ENCODE measurements at regions not wholly inside any gene's neighbourhood (a gene's known extent, or its start where the extent isn't known, plus 50 kb on each side); places are given as distances from the start of the nearest gene placed in this dataset.
"Not testable (repeated sequence)": the region's sequence is repeated elsewhere in the genome, so short reads cannot be mapped to it uniquely, and the experiment has no call there.

DNA sequence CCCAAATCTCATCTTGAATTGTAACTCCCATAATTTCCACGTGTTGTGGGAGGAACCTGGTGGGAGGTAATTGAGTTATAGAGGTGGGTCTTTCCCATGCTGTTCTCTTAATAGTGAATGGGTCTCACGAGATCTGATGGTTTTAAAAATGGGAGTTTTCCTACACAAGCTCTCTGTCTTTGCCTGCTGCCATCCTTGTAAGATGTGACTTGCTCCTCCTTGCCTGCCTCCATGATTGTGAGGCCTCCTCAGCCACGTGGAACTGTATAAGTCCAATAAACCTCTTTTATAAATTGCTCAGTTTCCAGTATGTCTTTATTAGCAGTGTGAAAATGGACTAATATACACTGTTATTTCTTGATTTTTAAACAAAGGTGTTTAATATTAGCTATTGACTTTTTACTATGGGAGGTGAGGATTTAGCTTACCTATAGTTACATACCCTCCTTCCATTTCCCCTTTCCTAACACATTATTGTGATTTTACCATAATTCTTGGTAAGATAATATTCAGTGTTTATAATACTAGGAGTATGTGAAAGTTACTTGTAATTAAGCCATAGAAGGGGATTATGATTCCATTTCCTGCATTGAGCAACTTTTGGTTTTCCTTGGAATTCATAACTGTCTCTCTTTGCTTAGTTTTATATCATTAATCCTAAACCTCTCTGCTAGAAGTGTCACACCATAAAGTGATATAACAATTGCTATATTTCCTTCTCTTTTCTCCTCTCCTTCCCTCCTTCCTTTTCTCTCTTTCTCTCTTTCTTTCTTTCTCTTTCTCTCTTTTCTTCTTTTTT is 151.0 kb upstream of the KRAS start:
- Histone ChIP-seq H3K27me3 (no peaks in the 10 kb centered on the region), H3K4me1 (no peaks in the 10 kb centered on the region), H3K9me3 (no peaks in the 10 kb centered on the region), H3K36me3 (no peaks in the 10 kb centered on the region), H3K4me3 (no peak overlapping the region), H3K27ac (no peak overlapping the region)
- DNase-seq = no peak
- TF ChIP-seq POLR2A (IDR thresholded peaks at IDR 0.05) = no peak
- TF ChIP-seq, protein P1, sequence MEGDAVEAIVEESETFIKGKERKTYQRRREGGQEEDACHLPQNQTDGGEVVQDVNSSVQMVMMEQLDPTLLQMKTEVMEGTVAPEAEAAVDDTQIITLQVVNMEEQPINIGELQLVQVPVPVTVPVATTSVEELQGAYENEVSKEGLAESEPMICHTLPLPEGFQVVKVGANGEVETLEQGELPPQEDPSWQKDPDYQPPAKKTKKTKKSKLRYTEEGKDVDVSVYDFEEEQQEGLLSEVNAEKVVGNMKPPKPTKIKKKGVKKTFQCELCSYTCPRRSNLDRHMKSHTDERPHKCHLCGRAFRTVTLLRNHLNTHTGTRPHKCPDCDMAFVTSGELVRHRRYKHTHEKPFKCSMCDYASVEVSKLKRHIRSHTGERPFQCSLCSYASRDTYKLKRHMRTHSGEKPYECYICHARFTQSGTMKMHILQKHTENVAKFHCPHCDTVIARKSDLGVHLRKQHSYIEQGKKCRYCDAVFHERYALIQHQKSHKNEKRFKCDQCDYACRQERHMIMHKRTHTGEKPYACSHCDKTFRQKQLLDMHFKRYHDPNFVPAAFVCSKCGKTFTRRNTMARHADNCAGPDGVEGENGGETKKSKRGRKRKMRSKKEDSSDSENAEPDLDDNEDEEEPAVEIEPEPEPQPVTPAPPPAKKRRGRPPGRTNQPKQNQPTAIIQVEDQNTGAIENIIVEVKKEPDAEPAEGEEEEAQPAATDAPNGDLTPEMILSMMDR (IDR thresholded peaks at IDR 0.05) = no peak

DNA sequence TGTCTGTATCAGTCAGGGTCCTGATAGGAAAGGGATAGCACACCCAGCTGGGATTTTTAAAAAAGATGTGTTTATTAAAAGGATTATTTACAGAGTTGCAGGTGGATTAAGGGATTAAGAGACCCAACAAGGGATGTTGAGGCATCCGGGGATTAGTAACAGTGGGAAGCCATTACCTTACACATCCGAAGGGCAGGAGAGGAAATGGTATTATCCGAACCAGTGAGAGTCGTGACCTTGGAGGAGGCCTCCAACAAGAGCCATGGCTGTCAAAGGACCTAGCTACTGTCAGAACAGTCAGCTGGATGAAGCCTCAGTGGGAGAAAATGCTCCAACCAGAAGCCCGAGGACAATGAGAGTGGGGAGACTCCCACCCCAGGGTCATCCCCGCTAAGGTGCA is 146.3 kb upstream of the KRAS start:
- Histone ChIP-seq H3K4me3 (no peak overlapping the region), H3K4me1 (no peaks in the 10 kb centered on the region), H3K27ac (no peak overlapping the region), H3K27me3 (no peaks in the 10 kb centered on the region), H3K36me3 (no peaks in the 10 kb centered on the region), H3K9me3 (no peaks in the 10 kb centered on the region)
- TF ChIP-seq, protein P1 (IDR thresholded peaks at IDR 0.05) = no peak
- TF ChIP-seq POLR2A (IDR thresholded peaks at IDR 0.05) = no peak
- DNase-seq = no peak

DNA sequence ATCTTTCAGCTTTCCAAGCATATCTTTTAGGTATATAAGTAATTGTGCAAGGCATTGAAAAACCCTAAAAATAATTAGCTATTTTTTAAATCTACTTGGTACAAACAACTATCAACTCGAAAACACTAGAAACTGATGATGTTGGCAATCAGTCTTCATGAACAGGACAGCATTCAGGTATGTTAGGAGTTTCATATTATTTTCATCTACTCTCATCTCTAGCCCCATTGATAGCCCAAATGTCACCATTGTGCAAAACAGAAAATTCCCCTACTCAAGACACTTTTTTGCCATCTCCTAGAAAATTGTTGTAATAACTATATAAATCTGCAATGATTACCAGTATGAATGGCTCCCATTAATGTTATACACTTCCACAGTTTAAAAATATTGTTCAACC is 144.5 kb upstream of the KRAS start:
- Histone ChIP-seq H3K36me3 (no peaks in the 10 kb centered on the region), H3K4me1 (no peaks in the 10 kb centered on the region), H3K4me3 (no peak overlapping the region), H3K9me3 (no peaks in the 10 kb centered on the region), H3K27ac (no peak overlapping the region), H3K27me3 (no peaks in the 10 kb centered on the region)
- no peak for TF ChIP-seq POLR2A (IDR thresholded peaks at IDR 0.05)
- TF ChIP-seq, protein P1 (IDR thresholded peaks at IDR 0.05) = no peak
- no peak for DNase-seq

DNA sequence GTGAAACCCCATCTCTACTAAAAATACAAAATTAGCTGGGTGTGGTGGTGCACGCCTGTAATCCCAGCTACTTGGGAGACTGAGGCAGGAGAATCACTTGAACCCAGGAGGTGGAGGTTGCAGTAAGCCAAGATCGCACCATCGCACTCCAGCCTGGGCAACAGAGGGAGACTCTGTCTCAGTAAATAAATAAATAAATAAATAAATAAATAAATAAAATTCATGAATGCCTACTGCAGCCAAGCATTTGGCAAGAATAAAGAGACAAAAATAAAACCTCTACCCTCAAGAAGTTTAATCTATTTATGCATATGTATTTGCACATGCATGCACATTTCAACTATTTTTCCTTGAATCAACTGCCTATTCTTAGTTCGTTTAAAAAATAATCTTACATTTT is 144.0 kb upstream of the KRAS start:
- H3K36me3 ChIP-seq, H3K4me3 ChIP-seq, H3K27me3 ChIP-seq, H3K27ac ChIP-seq, H3K4me1 ChIP-seq, H3K9me3 ChIP-seq, DNase-seq: not testable (repeated sequence)

DNA sequence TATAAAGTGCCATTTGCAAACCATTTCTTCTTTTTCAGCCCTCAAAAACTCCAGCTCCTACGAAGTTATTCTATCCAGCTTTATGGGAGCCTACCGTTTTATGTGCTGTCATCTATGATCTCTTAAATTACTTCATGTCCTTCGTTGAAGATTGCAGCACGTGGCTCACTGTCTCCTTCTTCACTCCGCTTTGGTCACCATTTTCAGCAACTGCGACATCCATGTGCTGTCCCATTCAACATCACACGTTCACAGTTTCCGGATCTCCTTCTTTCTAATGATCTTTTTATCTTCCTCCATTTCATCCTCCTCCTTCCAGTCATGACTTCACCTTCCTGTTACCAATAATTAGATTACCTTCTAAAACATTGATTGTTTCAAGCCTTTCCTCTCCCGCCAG is 143.3 kb upstream of the KRAS start:
- H3K36me3 ChIP-seq = no peaks in the 10 kb centered on the region
- no peaks in the 10 kb centered on the region for H3K27me3 ChIP-seq
- H3K4me3 ChIP-seq = no peak overlapping the region
- TF ChIP-seq, protein P1 (IDR thresholded peaks at IDR 0.05) = no peak
- TF ChIP-seq POLR2A (IDR thresholded peaks at IDR 0.05) = no peak
- H3K4me1 ChIP-seq = no peaks in the 10 kb centered on the region
- no peaks in the 10 kb centered on the region for H3K9me3 ChIP-seq
- no peak for DNase-seq
- no peak overlapping the region for H3K27ac ChIP-seq

DNA sequence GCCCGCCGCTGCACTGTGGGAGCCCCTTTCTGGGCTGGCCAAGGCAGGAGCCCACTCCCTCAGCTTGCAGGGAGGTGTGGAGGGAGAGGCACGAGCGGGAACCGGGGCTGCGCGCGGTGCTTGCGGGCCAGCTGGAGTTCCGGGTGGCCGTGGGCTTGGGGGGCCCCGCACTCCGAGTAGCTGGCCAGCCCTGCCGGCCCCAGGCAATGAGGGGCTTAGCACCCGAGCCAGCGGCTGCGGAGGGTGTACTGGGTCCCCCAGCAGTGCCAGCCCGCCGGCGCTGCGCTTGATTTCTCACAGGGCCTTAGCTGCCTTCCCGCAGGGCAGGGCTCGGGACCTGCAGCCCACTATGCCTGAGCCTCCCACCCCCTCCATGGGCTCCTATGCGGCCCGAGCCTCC is 140.6 kb upstream of the KRAS start:
- DNase-seq, H3K27ac ChIP-seq, H3K4me3 ChIP-seq, H3K9me3 ChIP-seq, H3K27me3 ChIP-seq, H3K36me3 ChIP-seq: not testable (repeated sequence)
- peaks cover 0 to 11% (median 0%) of the 10 kb centered on the region in 4 donors for H3K4me1 ChIP-seq

DNA sequence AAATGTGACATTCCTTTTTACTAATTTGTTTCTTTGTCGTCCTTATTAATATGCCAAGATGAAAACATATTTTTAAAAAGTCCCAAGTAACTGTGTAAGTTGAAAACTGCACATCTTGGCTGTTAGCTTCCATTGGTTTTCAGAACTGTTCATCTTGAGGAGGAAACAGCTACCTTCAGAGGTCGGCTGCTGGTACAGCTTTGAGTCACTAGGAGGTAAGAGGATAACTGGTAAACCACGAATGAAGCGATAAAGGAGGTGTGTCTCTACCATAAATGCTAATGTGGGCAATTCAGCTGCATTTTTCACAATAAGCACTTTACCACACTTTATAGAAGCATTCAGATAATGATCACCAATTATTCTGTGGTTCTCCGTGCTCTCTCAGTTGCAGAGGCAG is 137.5 kb upstream of the KRAS start:
- TF ChIP-seq, protein P1 (IDR thresholded peaks at IDR 0.05) = peak in 3 of 6 experiments; percentile 34 to 46 (median 43)
- no peak for TF ChIP-seq POLR2A (IDR thresholded peaks at IDR 0.05)
- Histone ChIP-seq H3K4me3 (no peak overlapping the region), H3K27me3 (no peaks in the 10 kb centered on the region), H3K36me3 (no peaks in the 10 kb centered on the region), H3K4me1 (peaks cover 0 to 27% (median 3%) of the 10 kb centered on the region in 4 donors), H3K9me3 (no peaks in the 10 kb centered on the region), H3K27ac (no peak overlapping the region)
- peak in 1 of 3 donors; percentile 59 for DNase-seq
